HG03457 (cell line): ENCODE measurements at regions not wholly inside any gene's neighbourhood (a gene's known extent, or its start where the extent isn't known, plus 50 kb on each side); places are given as distances from the start of the nearest gene placed in this dataset.

Experiments
- ATAC-seq: cut with Tn5 transposase; IDR thresholded peaks from one replicate; pipeline ENCODE4 v1.9.1; 2021; ENCODE audit warnings: moderate number of reproducible peaks; ENCODE audit not compliant: unreplicated experiment

DNA sequence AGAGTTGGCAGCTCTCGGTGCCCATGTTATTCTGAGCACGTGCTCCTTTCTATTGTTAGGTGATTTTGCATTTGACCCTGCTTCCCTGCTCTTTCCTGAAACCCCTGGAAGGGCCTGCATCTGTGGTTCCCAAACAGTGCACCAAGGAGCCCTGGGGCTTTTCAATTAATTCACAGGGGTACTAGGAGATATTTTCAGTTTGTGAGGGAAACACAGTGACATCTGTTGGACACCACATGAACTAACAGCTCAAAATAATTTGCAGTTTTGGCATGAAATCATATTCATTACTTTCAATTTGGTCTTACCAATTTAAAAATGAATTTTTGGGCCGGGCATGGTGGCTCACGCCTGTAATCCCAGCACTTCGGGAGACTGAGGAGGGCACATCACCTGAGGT is 156.6 kb downstream of the GATB start:
- ATAC-seq: no peak

GRCh38 chr4:151605215-151605614 is 155.6 kb downstream of the GATB start:
- ATAC-seq: no peak

DNA sequence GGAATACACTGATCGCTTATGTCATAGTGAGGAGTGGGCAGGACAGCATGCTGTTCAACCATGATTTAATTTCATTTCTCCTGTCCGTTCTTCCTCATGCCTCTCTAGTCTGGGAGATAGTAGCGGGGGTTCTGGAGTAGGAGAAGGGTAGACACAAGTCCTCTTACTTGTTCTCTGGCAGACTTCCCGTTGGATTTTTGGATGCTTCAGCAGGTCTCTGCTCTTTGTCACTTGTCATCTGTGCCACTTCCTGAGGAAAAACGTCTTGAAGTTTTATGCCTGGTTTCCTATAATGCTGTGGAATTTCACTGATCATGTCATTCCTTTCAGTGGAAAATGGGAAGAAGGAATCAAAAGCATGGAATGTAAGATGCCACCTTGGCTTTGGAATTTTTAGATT is 154.7 kb downstream of the GATB start:
- no peak for ATAC-seq

DNA sequence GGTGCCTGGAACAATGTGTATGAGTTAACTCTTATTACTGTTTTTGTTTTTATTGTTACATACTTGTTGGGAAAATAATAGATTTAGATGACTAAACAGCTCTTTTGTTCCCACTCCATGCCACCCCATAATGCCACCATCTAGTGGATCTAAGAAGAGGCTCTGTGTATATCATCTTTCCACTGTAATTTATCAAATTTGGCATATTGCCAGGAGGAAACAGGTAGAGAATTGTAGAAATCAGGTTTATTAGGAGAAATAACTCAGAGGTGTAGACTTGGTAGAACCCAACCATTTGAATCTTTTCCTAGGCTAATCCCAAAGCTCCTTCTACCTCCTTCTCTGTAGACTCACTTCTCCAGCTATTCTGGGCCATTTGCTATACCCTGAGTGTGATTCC is 150.6 kb downstream of the GATB start:
- ATAC-seq: no peak

GRCh38 chr4:151611960-151612359 is 148.8 kb downstream of the GATB start:
- ATAC-seq: no peak

DNA sequence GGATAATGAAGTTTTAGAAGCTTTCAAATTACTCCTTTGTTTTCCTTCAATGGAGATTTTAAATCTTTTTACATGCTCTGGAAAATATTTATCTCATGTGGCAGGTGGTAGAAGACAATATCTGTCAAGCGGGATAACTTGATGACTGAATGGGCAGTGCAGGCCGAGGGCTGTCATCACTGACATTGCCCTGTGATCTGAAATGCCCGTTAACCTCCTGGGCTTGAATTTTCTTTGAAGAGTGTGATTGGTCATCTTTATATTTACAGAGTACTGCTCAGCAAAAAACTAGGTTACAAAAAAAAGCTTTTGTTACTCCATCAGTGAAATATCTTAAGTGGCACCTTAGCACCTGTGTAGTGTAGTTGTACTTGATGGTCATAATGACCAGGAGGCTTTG is 147.5 kb downstream of the GATB start:
- no peak for ATAC-seq

GRCh38 chr4:151614561-151614960 is 146.2 kb downstream of the GATB start:
- ATAC-seq: no peak

DNA sequence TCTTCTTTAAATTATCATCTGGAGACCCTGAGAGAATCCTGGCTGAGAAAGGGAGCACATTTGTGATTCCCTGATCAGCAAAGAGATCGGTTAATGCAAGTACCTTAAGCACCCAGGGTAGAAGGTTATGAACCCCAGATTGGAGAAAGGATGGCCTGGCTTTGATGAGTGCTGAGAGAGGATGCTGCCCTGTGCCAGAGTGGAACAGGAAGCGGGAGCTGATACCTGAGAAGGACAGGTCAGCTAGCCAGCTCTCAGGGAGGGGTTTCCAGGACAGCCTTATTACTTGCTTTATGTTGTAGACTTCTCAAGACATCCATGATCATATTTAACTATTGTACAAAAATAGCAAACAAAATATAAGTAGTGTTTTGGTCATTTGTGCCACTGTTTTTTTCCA is 141.9 kb downstream of the GATB start:
- no peak for ATAC-seq

DNA sequence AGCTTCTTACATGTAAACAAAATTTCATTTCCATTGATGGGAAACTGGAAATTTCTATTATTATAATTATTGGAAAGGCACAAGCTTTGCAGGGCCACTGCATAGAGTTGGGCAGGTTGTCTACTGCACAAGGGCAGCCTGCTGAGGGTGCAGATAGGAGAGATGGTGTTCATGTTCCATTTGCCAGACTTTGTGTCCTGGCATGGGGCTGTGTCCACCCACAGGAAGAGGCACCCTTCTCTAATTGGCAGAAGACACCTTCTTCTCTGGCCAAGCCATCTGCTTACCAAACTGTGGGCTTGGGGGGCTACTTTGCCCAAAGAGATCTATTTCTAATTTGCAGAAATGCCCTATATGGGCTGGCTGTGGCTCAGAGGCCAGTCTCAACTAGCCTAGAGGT is 140.7 kb downstream of the GATB start:
- ATAC-seq: no peak
